NCI-H2081 treated with DMSO at 0.1 percent for 48 hours (cell line): ENCODE measurements at regions not wholly inside any gene's neighbourhood (a gene's known extent, or its start where the extent isn't known, plus 50 kb on each side); places are given as distances from the start of the nearest gene placed in this dataset.
"Not testable (repeated sequence)": the region's sequence is repeated elsewhere in the genome, so short reads cannot be mapped to it uniquely, and the experiment has no call there.

Source experiments
- DNase-seq: peaks from one replicate; lab custom pipeline; 2025; lab: John Stamatoyannopoulos, UW

GRCh38 chr22:23394525-23395326 is 185.4 kb downstream of the IGLL1 start:
- no peak for DNase-seq

- no peak for DNase-seq
Measured at GRCh38 chr22:23393721-23394320, 186.3 kb downstream of the IGLL1 start.

- DNase-seq = not testable (repeated sequence)
Measured at GRCh38 chr22:23393199-23393598, 186.9 kb downstream of the IGLL1 start.

GRCh38 chr22:23392420-23393121 is 187.5 kb downstream of the IGLL1 start:
- DNase-seq = no peak

- no peak for DNase-seq
Measured at GRCh38 chr22:23391022-23391421, 189.1 kb downstream of the IGLL1 start.

- no peak for DNase-seq
Measured at GRCh38 chr22:23389271-23390071, 190.6 kb downstream of the IGLL1 start.

GRCh38 chr22:23388517-23388890 is 191.6 kb downstream of the IGLL1 start:
- DNase-seq = no peak

- no peak for DNase-seq
Measured at GRCh38 chr22:23387827-23388516, 192.1 kb downstream of the IGLL1 start.

- no peak for DNase-seq
Measured at GRCh38 chr22:23386822-23387580, 193.1 kb downstream of the IGLL1 start.

- DNase-seq = no peak
Measured at GRCh38 chr22:23385678-23386631, 194.1 kb downstream of the IGLL1 start.

GRCh38 chr22:23384923-23385677 is 195.0 kb downstream of the IGLL1 start:
- DNase-seq = no peak

- no peak for DNase-seq
Measured at GRCh38 chr22:23384431-23384830, 195.7 kb downstream of the IGLL1 start.

GRCh38 chr22:23383491-23384361 is 196.4 kb downstream of the IGLL1 start:
- no peak for DNase-seq

GRCh38 chr22:23382428-23383218 is 197.5 kb downstream of the IGLL1 start:
- DNase-seq = no peak

- no peak for DNase-seq
Measured at GRCh38 chr22:23381661-23382427, 198.2 kb downstream of the IGLL1 start.

GRCh38 chr22:23380911-23381310 is 199.2 kb downstream of the IGLL1 start:
- no peak for DNase-seq
